OCI-LY7 (cell line): ENCODE measurements at regions not wholly inside any gene's neighbourhood (a gene's known extent, or its start where the extent isn't known, plus 50 kb on each side); places are given as distances from the start of the nearest gene placed in this dataset.

Experiments used
- CTCF ChIP-seq: fragments of 200-600 bp; sonication (generic); conservative IDR thresholded peaks from 2 replicates; pipeline ENCODE4 v1.5.1; 2014; ENCODE audit warnings: mild to moderate bottlenecking, antibody characterized with exemption, low read length, moderate library complexity, mixed read lengths
- EZH2phosphoT487 ChIP-seq: fragments of 200-600 bp; sonication (generic); IDR thresholded peaks from 2 replicates; pipeline ENCODE4 v1.6.1; 2018; ENCODE audit warnings: low read depth, borderline replicate concordance, mild to moderate bottlenecking, mixed run types, antibody characterized with exemption, low read length, moderate library complexity, mixed read lengths

GRCh38 chr10:52472406-52473146, 158.5 kb downstream of the DKK1 start:
- no peak for TF ChIP-seq CTCF
- no peak for TF ChIP-seq EZH2phosphoT487
